HepG2 (cell line): ENCODE measurements at regions not wholly inside any gene's neighbourhood (a gene's known extent, or its start where the extent isn't known, plus 50 kb on each side); places are given as distances from the start of the nearest gene placed in this dataset.

Experiments used
- BRD4 ChIP-seq: sonication (generic); formaldehyde crosslinking; IDR thresholded peaks from 2 replicates; pipeline ENCODE4 v1.4.0; 2020; ENCODE audit warnings: missing genetic modification reagents
- CTCF ChIP-seq: sonication (generic); formaldehyde crosslinking; IDR thresholded peaks from 2 replicates; pipeline ENCODE4 v1.5.0; 2020; ENCODE audit warnings: mild to moderate bottlenecking, missing genetic modification reagents, moderate library complexity
- EP300 ChIP-seq, 3 experiments: sonication (generic) in 1 of 3; formaldehyde crosslinking in 1 of 3; IDR thresholded peaks; 2 replicates each; pipeline versions ENCODE4 v1.5.1 to v1.6.1; 2011 to 2020; ENCODE audit warnings: low read depth in 2 of 3, low read length in 2 of 3, borderline replicate concordance in 1 of 3, improper control_type of control experiment in 1 of 3, mild to moderate bottlenecking in 1 of 3, missing genetic modification reagents in 1 of 3, moderate library complexity in 1 of 3
- SIN3A ChIP-seq: IDR thresholded peaks from 2 replicates; pipeline ENCODE4 v1.6.1; 2011; ENCODE audit warnings: low read depth, mild to moderate bottlenecking, control low read depth, low read length, borderline replicate concordance
- SKIL ChIP-seq: sonication (generic); formaldehyde crosslinking; IDR thresholded peaks from 2 replicates; pipeline ENCODE4 v1.8.0; 2022; ENCODE audit warnings: missing genetic modification reagents, mild to moderate bottlenecking, moderate library complexity, borderline replicate concordance
- SMC3 ChIP-seq: IDR thresholded peaks from 2 replicates; pipeline ENCODE4 v1.6.1; 2011; ENCODE audit warnings: low read length, improper control_type of control experiment
- TAF1 ChIP-seq: sonication (generic); formaldehyde crosslinking; IDR thresholded peaks from 2 replicates; pipeline ENCODE4 v1.4.0; 2020; ENCODE audit warnings: missing genetic modification reagents
- TBP ChIP-seq: sonication (generic); formaldehyde crosslinking; IDR thresholded peaks from 2 replicates; pipeline ENCODE4 v1.5.0; 2020; ENCODE audit warnings: missing genetic modification reagents
- XRCC5 ChIP-seq: fragments of 200-400 bp; formaldehyde crosslinking; optimal IDR thresholded peaks from 2 replicates; pipeline ENCODE3; 2017; ENCODE audit warnings: mild to moderate bottlenecking, low read length
- ZNF441 ChIP-seq: sonication (generic); formaldehyde crosslinking; IDR thresholded peaks from 2 replicates; pipeline ENCODE4 v1.7.0; 2021; ENCODE audit warnings: missing genetic modification reagents, borderline replicate concordance
- ZNF614 ChIP-seq: IDR thresholded peaks from 2 replicates; pipeline ENCODE4 v1.6.1; 2018; ENCODE audit warnings: missing biosample characterization, missing genetic modification reagents, inconsistent platforms, borderline replicate concordance
- ZNF639 ChIP-seq: conservative IDR thresholded peaks from 2 replicates; pipeline ENCODE4 v1.6.1; 2018; ENCODE audit warnings: missing genetic modification reagents

GRCh38 chr2:198401644-198402043 is 597.3 kb downstream of the PLCL1 start:
- TF ChIP-seq EP300 (IDR thresholded peaks at IDR 0.05; ENCODE audit: low read depth in 2 of 2, low read length in 2 of 2) (no peak), EP300 (CRISPR knock-in tag; IDR thresholded peaks at IDR 0.05; ENCODE audit: borderline replicate concordance) (no peak), SKIL (CRISPR knock-in tag) (no peak), ZNF614 (no peak), CTCF (CRISPR knock-in tag) (no peak), ZNF441 (CRISPR knock-in tag) (no peak), SMC3 (no peak), XRCC5 (no peak), BRD4 (CRISPR knock-in tag) (no peak), TBP (CRISPR knock-in tag) (no peak), SIN3A (no peak), TAF1 (CRISPR knock-in tag) (no peak), ZNF639 (CRISPR knock-in tag) (no peak)
